C1 segment of cervical spinal cord (tissue), 14 donors: ENCODE measurements at regions not wholly inside any gene's neighbourhood (a gene's known extent, or its start where the extent isn't known, plus 50 kb on each side); places are given as distances from the start of the nearest gene placed in this dataset.
A peak's percentile ranks its signal among the peaks of the same experiment; 100 is the strongest.

Experiments
- DNase-seq, 14 donors: peaks; one replicate each; lab custom pipeline; 2025; lab: John Stamatoyannopoulos, UW

- DNase-seq, result no peak
These were observed 50.4 kb upstream of the CIBAR2 start for GRCh38 chr16:85162478-85163277.

DNA sequence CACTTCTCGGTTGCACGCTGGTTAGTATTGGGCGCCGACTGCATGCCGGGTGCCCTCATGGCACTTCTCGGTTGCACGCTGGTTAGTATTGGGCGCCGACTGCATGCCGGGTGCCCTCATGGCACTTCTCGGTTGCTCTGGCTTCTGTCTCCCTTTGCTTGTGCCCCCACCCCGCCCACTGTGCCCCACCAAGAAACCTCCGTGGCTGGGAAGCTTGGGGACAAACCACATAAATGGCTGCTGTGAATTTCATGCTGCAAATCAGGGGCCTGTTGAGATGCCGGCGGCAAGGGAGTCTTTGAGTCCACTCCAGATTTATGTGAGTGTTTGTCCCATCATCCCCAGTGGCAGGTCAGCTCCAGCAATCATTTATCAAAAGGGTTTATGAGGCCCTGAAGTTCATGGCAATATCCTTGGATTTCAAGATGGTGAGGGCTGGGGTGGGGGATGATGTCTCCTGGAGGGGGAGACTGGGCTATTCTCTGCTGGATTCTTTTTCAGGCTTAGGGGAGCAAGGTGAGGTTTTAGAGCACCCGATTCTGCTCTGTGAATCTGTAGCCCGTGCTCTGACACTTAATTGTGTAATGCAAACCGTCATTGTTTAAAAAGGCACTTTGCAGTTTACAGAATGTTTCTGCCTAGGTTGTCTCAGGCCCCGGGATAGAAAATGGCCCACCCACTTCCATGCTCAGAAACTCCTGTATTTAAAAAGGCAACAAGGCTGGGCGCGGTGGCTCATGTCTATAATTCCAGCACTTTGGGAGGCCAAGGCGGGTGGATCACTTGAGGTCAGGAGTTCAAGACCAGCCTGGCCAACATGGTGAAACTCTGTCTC lies 51.2 kb upstream of the CIBAR2 start:
- DNase-seq, result no peak

DNA sequence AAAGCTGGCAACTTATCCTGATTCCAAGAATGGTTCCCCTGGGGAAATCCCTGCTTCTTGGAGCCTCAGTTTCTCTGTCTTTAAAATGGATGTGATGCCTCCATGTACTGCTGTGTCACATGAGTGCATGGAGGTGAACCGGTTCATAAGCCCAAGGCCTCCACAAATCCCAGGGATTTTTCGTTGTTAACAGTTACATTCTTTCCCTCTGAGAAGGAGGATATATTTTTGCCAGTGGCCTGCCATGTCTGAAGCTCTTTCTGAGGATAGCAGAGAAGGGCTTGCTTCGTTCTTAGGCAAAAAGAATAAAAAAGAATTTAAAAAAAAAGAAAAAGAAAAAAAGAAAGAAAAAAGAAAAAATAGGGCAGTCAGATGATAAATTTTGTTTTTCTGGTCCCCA lies 52.2 kb upstream of the CIBAR2 start:
- DNase-seq, result no peak

DNA sequence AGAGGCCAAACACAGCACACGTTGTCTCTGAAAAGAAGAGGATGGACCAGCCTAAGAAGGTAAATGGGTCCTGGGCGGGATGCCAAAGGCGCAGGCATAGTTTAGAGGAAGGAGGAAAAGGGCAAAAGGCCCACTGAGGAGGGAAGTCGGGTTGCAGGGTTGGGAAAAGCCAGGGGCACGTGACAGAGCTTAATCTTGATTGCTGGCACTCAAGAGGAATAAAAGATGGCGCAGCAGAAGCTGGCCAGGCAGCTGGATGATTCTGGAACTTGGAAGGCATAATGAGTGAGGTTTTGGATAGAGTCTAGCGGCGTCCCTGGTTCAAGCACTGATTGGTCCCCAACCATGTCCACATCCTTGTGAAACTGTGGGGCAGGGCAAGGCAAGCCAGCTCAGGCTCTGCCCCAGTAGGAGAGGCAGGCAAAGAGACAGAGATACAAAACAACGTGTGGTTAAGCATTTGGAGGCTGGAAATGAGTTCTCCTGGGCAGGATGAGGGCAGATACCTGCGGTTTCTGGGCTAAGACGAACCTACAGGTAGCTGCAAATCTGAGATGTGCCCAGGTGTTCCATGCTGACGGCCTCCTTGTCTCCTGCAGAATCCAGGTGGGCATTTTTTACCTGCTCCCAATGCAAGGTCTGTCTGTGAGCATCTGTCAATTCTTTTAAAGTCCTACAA lies 52.7 kb upstream of the CIBAR2 start:
- no peak for DNase-seq

DNA sequence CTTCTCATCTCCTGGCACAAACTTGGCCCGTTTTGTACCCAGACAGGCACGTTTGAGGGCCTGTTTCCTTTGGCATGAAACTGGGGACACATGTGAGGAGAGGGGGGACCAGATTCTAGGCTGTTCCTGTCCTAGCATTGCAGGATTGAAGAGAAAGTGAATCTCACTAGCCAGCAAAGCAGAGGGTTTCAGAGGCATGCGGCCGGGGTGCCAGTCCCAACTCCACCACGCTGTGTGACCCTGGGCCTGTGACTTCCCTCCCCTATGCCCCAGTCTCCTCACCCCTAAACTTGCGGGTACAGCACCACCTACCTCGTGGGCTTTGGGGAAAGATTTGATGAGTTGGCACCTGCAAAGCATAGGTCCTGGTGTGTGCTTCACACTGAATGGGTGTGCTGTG lies 53.5 kb upstream of the CIBAR2 start:
- no peak for DNase-seq

DNA sequence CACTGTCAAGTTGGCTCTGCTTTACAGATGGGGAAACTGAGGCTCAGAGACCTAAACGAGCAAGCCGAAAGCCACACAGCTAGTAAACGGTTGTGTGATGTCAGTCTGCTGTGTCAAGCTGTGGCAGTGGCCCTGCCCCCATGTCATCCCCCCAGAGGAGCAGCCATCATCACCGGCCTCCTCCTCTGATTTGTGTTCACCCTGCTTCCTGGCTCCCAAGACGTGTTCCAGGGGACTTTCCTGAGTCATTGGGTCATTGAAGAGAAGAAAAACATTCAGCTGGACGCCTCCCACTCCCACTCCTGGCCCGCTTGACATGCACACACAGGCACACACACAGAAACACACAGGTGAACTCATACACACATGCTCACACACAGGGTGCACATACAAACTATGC lies 54.0 kb upstream of the CIBAR2 start:
- no peak for DNase-seq

DNA sequence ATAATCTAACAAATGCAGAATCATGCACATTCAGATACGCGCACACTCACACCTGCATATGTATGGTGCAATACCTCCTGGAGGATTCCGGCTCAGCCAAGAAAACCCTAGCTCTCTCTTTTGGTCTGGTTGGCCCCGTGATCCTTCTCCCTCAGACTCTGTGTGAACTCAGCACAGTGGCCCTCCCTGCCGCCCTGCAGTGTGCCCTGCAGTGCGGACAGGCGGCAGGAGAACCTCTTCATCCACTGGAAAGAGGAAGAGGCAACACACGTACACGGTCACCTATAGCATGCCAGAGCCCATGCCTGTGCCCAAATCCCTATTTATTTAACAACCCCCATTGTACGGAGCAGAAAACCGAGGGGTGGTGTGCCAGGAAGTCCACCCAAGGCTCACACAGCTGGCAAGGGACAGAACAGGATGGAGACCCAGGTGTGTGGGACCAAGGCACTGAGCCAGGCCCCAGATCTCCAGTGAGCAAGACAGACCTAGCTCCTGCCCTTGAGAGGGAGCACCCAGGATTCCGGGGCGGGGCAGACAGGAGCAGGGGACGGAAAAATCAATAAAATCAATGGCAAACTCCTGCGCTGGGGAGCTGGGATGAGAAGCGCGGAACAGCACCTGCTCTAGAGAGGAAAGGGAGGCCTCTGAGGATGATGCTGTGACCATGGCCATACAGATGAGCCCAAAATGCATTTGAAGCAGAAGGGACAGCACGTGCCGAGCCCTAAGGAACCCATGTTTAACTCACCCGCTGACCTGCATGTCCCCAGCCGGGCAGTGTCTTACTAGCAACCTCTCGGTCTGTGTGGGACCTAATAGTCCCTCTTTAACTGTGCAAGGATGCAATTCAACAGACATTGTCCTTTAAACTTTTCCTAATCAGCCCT lies 54.7 kb upstream of the CIBAR2 start:
- DNase-seq, result peak in 1 of 14 donors; percentile 45

GRCh38 chr16:85167589-85168537 lies 55.6 kb upstream of the CIBAR2 start:
- no peak for DNase-seq

DNA sequence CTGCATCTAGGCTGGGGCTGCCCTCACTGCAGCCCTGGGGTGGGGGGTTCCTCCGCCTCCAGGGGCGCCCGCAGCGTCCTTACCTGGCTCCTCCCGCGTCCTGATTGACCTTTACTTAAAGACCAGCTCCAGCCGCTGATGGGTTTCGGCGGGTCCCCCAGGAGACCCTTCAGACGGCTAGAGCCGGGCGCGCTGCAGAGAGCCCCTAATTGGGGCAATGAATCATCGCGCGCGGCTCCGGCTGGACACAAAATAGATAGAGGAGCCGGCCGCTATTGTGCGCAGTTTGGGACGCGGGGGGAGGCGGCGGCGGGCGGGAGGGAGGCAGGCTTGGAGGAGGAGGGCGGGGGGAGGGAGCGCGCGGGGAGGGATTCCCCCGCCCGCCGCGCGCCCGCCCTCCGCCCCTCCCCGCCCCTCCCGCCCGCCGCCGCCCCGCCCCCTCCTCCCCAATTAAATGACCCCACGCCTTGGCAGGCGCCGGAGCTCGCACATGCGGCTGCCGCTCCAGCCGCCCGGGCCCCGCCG lies 56.5 kb upstream of the CIBAR2 start:
- peak in 2 of 14 donors; percentile 17 to 64 for DNase-seq

DNA sequence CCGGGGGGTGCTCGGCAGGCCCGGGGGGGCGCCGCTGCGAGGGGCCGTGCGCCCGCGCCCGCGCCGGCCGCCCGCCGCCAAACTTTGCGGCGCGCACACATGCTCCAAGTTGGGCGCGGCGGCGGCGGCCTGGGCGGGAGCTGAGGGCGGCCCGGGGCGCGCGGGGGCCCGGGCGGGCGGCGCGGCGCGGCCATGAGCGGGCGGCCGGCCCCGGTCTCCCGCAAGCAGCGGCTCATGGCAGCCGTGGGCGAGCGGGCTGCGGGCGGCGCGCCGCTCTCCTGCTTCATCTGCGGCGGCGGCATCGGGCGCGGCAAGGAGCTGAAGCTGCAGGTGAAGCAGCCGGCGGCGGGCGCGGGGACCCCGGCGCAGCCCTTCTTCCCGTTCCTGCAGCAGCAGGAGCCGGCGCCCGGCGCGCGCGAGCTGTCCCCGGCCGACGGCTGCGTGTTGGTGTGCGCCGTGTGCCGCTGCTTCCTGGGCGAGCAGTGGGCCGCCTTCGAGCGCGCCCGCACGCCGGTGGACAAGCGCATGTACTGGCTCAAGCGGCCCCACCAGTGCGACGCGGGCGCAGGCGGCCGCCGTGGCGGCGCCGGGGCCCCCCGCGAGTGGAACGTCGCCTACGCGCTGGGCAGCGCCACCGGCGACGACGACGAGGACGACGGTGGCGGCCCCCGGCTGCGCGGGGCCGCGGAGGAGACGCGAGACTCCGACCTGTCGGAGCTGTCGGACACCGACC lies 57.2 kb upstream of the CIBAR2 start:
- no peak for DNase-seq

- DNase-seq, result no peak
These were observed 57.8 kb upstream of the CIBAR2 start for GRCh38 chr16:85170066-85170491.

GRCh38 chr16:85170590-85171003 lies 58.3 kb upstream of the CIBAR2 start:
- no peak for DNase-seq

GRCh38 chr16:85171004-85171758 lies 58.9 kb upstream of the CIBAR2 start:
- no peak for DNase-seq

GRCh38 chr16:85171759-85172454 lies 59.6 kb upstream of the CIBAR2 start:
- no peak for DNase-seq

GRCh38 chr16:85172455-85173145 lies 60.3 kb upstream of the CIBAR2 start:
- DNase-seq, result peak in 5 of 14 donors; percentile 10 to 86 (median 30)

DNA sequence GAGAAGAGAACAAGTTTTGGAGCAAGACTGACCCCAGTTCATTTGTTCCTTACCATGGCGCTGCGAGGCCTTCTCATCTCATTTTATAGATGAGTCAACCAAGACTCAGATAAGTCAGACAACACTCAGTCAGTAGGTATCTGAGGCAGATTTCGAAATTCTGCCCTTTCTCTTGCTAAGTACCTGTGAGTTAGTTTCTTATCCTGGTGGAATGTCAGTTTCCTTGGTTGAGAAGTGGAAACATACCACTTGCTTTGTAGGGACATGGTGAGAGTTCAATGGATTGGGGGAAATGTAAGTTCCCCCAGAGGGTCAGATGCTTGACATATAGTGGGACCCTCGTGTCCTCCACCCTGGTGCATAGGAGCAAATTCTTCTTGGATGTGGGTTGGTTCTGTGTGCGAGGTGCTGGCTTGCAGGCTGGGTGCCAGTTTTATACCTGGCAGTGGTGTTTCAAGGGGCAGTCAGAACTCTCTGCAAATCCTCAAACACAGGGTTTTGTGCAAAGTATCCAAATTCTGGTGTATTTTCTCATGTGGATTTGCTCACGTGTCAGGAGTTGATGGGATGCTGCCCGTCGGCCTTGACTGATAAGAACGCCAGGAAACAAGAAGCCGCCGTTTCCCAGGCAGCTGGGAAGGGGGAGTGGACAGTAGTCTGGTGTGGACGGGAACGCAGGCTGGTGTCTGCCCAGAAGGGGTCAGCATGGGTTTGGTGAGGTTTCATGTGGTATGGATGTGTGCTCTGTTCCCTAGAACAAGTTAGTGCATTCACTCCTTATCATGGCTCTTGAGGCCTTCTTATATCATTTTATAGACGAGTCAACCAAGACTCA lies 61.1 kb upstream of the CIBAR2 start:
- DNase-seq, result no peak
